ENCODE measurements at regions not wholly inside any gene's neighbourhood (a gene's known extent, or its start where the extent isn't known, plus 50 kb on each side); places are given as distances from the start of the nearest gene placed in this dataset.

GRCh38 chr21:21664871-21665270 lies 666.7 kb downstream of the NCAM2 start:
- Histone ChIP-seq H3K27me3 (replicated peaks; ENCODE audit: control insufficient read depth, insufficient read depth, low read length, poor library complexity, severe bottlenecking) (no peaks in the 10 kb centered on the region), H3K9me3 (ENCODE audit: control insufficient read depth, low read length) (no peaks in the 10 kb centered on the region), H3K4me3 (ENCODE audit: insufficient read depth, low read depth, low read length, poor library complexity, severe bottlenecking) (no peak overlapping the region), H3K27ac (ENCODE audit: insufficient read depth, low read length, poor library complexity, severe bottlenecking) (no peak overlapping the region), H3K36me3 (ENCODE audit: control insufficient read depth, insufficient read depth, low read length) (no peaks in the 10 kb centered on the region), H3K4me1 (ENCODE audit: control insufficient read depth, insufficient read depth, low read length, poor library complexity, severe bottlenecking) (no peaks in the 10 kb centered on the region)
- DNase-seq, result no peak

DNA sequence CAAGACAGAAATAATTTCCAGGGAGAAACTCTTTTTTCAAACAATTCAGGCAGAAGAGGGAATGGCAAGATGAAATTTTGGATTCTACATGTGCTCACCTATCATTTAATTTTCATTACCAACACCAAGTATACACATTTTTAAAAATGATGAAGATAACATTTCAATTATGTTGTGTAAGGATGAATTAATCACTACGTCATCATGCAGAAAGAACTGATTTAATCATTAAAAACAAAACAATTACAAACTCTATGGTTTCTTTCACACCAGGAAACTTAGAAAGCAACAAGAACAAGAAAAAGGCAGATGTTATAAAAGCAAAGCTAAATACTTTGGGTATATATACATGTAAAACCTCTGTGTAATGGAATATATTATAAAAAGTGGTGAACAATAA lies 668.5 kb downstream of the NCAM2 start:
- H3K27ac ChIP-seq (ENCODE audit: insufficient read depth, low read length, poor library complexity, severe bottlenecking), result no peak overlapping the region
- H3K36me3 ChIP-seq (ENCODE audit: control insufficient read depth, insufficient read depth, low read length), result no peaks in the 10 kb centered on the region
- H3K4me1 ChIP-seq (ENCODE audit: control insufficient read depth, insufficient read depth, low read length, poor library complexity, severe bottlenecking), result no peaks in the 10 kb centered on the region
- no peak for DNase-seq
- no peaks in the 10 kb centered on the region for H3K9me3 ChIP-seq (ENCODE audit: control insufficient read depth, low read length)
- no peaks in the 10 kb centered on the region for H3K27me3 ChIP-seq (replicated peaks; ENCODE audit: control insufficient read depth, insufficient read depth, low read length, poor library complexity, severe bottlenecking)
- no peak overlapping the region for H3K4me3 ChIP-seq (ENCODE audit: insufficient read depth, low read depth, low read length, poor library complexity, severe bottlenecking)

GRCh38 chr21:21668198-21668597 lies 670.0 kb downstream of the NCAM2 start:
- no peak for DNase-seq
- no peak overlapping the region for H3K4me3 ChIP-seq (ENCODE audit: insufficient read depth, low read depth, low read length, poor library complexity, severe bottlenecking)
- H3K27ac ChIP-seq (ENCODE audit: insufficient read depth, low read length, poor library complexity, severe bottlenecking), result no peak overlapping the region
- no peaks in the 10 kb centered on the region for H3K9me3 ChIP-seq (ENCODE audit: control insufficient read depth, low read length)
- H3K4me1 ChIP-seq (ENCODE audit: control insufficient read depth, insufficient read depth, low read length, poor library complexity, severe bottlenecking), result no peaks in the 10 kb centered on the region
- no peaks in the 10 kb centered on the region for H3K27me3 ChIP-seq (replicated peaks; ENCODE audit: control insufficient read depth, insufficient read depth, low read length, poor library complexity, severe bottlenecking)
- H3K36me3 ChIP-seq (ENCODE audit: control insufficient read depth, insufficient read depth, low read length), result no peaks in the 10 kb centered on the region

GRCh38 chr21:21673959-21674358 lies 675.8 kb downstream of the NCAM2 start:
- Histone ChIP-seq H3K9me3 (ENCODE audit: control insufficient read depth, low read length) (no peaks in the 10 kb centered on the region), H3K36me3 (ENCODE audit: control insufficient read depth, insufficient read depth, low read length) (no peaks in the 10 kb centered on the region), H3K4me1 (ENCODE audit: control insufficient read depth, insufficient read depth, low read length, poor library complexity, severe bottlenecking) (no peaks in the 10 kb centered on the region), H3K27me3 (replicated peaks; ENCODE audit: control insufficient read depth, insufficient read depth, low read length, poor library complexity, severe bottlenecking) (no peaks in the 10 kb centered on the region), H3K4me3 (ENCODE audit: insufficient read depth, low read depth, low read length, poor library complexity, severe bottlenecking) (no peak overlapping the region), H3K27ac (ENCODE audit: insufficient read depth, low read length, poor library complexity, severe bottlenecking) (no peak overlapping the region)
- no peak for DNase-seq

DNA sequence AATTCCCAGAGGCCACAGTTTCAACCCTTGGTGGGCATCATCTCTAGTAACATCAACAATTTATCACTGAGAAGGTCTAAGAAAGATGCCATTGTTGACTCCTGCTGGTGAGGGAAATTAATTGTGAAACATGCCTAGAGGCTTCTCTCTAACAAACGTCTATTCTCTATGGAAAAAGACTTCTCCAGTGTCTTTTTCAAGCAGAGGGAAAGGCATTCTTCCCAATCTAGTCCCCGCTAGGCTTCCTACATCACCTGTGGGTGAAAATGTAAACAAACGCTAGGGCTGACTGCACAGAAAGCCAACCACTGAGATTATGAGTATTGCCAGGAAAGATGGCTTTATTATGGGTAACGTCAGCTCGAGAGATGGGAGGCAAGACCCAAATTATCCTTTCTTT lies 677.4 kb downstream of the NCAM2 start:
- H3K4me3 ChIP-seq (ENCODE audit: insufficient read depth, low read depth, low read length, poor library complexity, severe bottlenecking), result no peak overlapping the region
- H3K27me3 ChIP-seq (replicated peaks; ENCODE audit: control insufficient read depth, insufficient read depth, low read length, poor library complexity, severe bottlenecking), result no peaks in the 10 kb centered on the region
- H3K27ac ChIP-seq (ENCODE audit: insufficient read depth, low read length, poor library complexity, severe bottlenecking), result no peak overlapping the region
- no peaks in the 10 kb centered on the region for H3K36me3 ChIP-seq (ENCODE audit: control insufficient read depth, insufficient read depth, low read length)
- H3K4me1 ChIP-seq (ENCODE audit: control insufficient read depth, insufficient read depth, low read length, poor library complexity, severe bottlenecking), result no peaks in the 10 kb centered on the region
- no peaks in the 10 kb centered on the region for H3K9me3 ChIP-seq (ENCODE audit: control insufficient read depth, low read length)
- DNase-seq, result no peak

- Histone ChIP-seq H3K9me3 (ENCODE audit: control insufficient read depth, low read length) (no peaks in the 10 kb centered on the region), H3K4me1 (ENCODE audit: control insufficient read depth, insufficient read depth, low read length, poor library complexity, severe bottlenecking) (no peaks in the 10 kb centered on the region), H3K27ac (ENCODE audit: insufficient read depth, low read length, poor library complexity, severe bottlenecking) (no peak overlapping the region), H3K27me3 (replicated peaks; ENCODE audit: control insufficient read depth, insufficient read depth, low read length, poor library complexity, severe bottlenecking) (no peaks in the 10 kb centered on the region), H3K36me3 (ENCODE audit: control insufficient read depth, insufficient read depth, low read length) (no peaks in the 10 kb centered on the region), H3K4me3 (ENCODE audit: insufficient read depth, low read depth, low read length, poor library complexity, severe bottlenecking) (no peak overlapping the region)
- no peak for DNase-seq
These were observed 684.0 kb downstream of the NCAM2 start for GRCh38 chr21:21682172-21682571.

GRCh38 chr21:21688889-21689288 lies 690.7 kb downstream of the NCAM2 start:
- Histone ChIP-seq H3K4me3 (ENCODE audit: insufficient read depth, low read depth, low read length, poor library complexity, severe bottlenecking) (no peak overlapping the region), H3K36me3 (ENCODE audit: control insufficient read depth, insufficient read depth, low read length) (no peaks in the 10 kb centered on the region), H3K27me3 (replicated peaks; ENCODE audit: control insufficient read depth, insufficient read depth, low read length, poor library complexity, severe bottlenecking) (no peaks in the 10 kb centered on the region), H3K4me1 (ENCODE audit: control insufficient read depth, insufficient read depth, low read length, poor library complexity, severe bottlenecking) (no peaks in the 10 kb centered on the region), H3K27ac (ENCODE audit: insufficient read depth, low read length, poor library complexity, severe bottlenecking) (no peak overlapping the region), H3K9me3 (ENCODE audit: control insufficient read depth, low read length) (no peaks in the 10 kb centered on the region)
- DNase-seq, result no peak

DNA sequence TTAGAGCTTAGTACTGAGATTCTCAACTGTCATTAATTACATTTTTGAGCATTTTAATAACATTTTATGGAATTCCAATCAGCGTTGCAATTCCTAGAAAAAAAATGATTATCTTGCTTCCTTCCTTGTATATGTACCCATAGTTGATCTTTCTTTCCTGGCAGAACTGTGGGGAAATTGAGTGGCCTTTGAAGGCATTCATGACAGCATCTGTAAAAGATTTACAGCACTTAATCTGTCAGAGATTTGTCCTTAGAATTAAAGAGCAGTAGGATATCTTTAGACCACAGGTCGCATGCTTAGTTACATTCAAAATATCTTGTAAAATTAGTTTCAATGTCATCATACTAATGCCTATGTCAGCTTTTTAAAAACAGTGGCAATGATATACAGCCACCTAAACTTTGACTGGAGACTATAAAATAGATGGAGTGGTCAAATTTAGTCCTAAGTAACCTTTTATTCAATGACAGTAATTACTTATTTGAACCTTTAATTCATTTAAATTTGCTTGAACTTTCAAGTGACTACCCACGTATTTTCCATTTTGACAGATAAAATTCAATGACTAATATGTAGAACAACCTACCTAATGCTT lies 692.0 kb downstream of the NCAM2 start:
- Histone ChIP-seq H3K4me3 (ENCODE audit: insufficient read depth, low read depth, low read length, poor library complexity, severe bottlenecking) (no peak overlapping the region), H3K4me1 (ENCODE audit: control insufficient read depth, insufficient read depth, low read length, poor library complexity, severe bottlenecking) (no peaks in the 10 kb centered on the region), H3K27me3 (replicated peaks; ENCODE audit: control insufficient read depth, insufficient read depth, low read length, poor library complexity, severe bottlenecking) (no peaks in the 10 kb centered on the region), H3K9me3 (ENCODE audit: control insufficient read depth, low read length) (no peaks in the 10 kb centered on the region), H3K36me3 (ENCODE audit: control insufficient read depth, insufficient read depth, low read length) (no peaks in the 10 kb centered on the region), H3K27ac (ENCODE audit: insufficient read depth, low read length, poor library complexity, severe bottlenecking) (no peak overlapping the region)
- DNase-seq, result no peak

DNA sequence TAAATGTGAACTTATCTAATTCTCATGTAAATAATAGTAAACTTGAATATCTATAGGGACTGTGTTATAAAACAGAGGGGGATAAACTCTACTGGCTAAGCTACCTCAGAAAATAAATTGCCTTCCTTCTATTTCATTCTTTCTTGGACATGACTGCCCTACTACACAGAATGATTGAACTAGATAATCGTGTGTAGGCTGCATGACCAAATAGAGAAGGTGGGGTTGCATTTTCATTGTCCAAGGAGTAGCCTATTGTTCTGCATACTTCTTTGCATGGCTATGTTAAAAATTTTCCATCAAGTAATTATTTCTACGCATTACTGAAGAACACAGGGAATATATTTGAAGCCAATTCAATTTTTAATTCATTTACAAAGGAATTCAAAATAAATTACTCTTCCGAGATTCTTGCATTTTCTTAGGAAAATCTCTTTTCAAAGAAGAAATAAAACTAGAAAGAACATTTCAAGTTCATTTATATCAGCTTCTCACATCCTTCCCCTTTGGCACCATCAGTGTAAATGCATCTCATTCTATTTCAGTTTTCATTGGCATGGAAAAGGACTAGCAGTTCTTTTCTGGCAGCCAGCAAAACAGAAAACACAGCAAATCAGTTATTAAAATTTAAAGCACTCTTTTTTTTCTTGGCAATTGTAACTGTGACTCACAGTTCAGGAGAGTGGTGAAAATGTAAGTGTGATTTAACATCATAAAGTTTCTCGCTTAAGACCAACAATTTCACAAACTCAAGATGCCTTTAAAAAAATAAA lies 714.7 kb downstream of the NCAM2 start:
- H3K4me1 ChIP-seq (ENCODE audit: control insufficient read depth, insufficient read depth, low read length, poor library complexity, severe bottlenecking), result no peaks in the 10 kb centered on the region
- no peaks in the 10 kb centered on the region for H3K27me3 ChIP-seq (replicated peaks; ENCODE audit: control insufficient read depth, insufficient read depth, low read length, poor library complexity, severe bottlenecking)
- no peaks in the 10 kb centered on the region for H3K36me3 ChIP-seq (ENCODE audit: control insufficient read depth, insufficient read depth, low read length)
- no peaks in the 10 kb centered on the region for H3K9me3 ChIP-seq (ENCODE audit: control insufficient read depth, low read length)
- DNase-seq, result no peak
- no peak overlapping the region for H3K4me3 ChIP-seq (ENCODE audit: insufficient read depth, low read depth, low read length, poor library complexity, severe bottlenecking)
- no peak overlapping the region for H3K27ac ChIP-seq (ENCODE audit: insufficient read depth, low read length, poor library complexity, severe bottlenecking)

DNA sequence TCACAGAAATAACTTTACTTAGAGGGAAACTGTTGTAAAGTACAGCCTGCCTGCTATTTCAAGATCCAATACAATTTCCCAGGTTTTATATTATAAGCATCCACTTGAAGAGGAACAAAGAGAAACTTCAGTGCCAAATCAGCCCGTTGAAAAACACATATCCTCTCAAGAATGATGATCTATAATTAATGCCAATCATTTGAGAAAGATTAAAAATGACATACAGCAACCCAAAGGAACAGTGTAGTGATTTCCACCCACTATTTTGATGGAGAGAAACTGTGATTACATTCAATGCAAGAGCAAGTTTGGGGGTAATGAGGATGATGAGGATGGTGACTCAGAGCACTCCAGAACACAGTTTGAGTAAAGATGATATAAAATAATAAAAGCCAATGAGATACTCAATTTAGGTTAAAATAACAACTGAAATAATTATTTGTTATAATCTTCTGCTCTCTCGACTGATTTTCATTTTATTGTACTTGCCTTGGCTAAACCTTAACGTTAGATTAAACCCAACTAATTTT lies 715.5 kb downstream of the NCAM2 start:
- H3K4me3 ChIP-seq (ENCODE audit: insufficient read depth, low read depth, low read length, poor library complexity, severe bottlenecking), result no peak overlapping the region
- H3K4me1 ChIP-seq (ENCODE audit: control insufficient read depth, insufficient read depth, low read length, poor library complexity, severe bottlenecking), result no peaks in the 10 kb centered on the region
- no peaks in the 10 kb centered on the region for H3K9me3 ChIP-seq (ENCODE audit: control insufficient read depth, low read length)
- DNase-seq, result no peak
- H3K27me3 ChIP-seq (replicated peaks; ENCODE audit: control insufficient read depth, insufficient read depth, low read length, poor library complexity, severe bottlenecking), result no peaks in the 10 kb centered on the region
- H3K36me3 ChIP-seq (ENCODE audit: control insufficient read depth, insufficient read depth, low read length), result no peaks in the 10 kb centered on the region
- H3K27ac ChIP-seq (ENCODE audit: insufficient read depth, low read length, poor library complexity, severe bottlenecking), result no peak overlapping the region

Data from effector memory CD4-positive, alpha-beta T cell (primary cell).